ENCODE measurements at regions not wholly inside any gene's neighbourhood (a gene's known extent, or its start where the extent isn't known, plus 50 kb on each side); places are given as distances from the start of the nearest gene placed in this dataset.

GRCh38 chr5:129361441-129362025 is 98.6 kb upstream of the ADAMTS19 start:
- TF ChIP-seq TAF1 (IDR thresholded peaks at IDR 0.05; ENCODE audit: borderline replicate concordance, insufficient read depth, low read length) = no peak
- no peak for TF ChIP-seq SIN3A (IDR thresholded peaks at IDR 0.05; ENCODE audit: borderline replicate concordance, insufficient read depth, low read length)
- no peak for TF ChIP-seq POLR2AphosphoS5 (IDR thresholded peaks at IDR 0.05; ENCODE audit: low read depth, low read length)
- TF ChIP-seq FOXP2 (optimal IDR thresholded peaks at IDR 0.05; ENCODE audit: borderline replicate concordance, extremely low read depth, extremely low read length, insufficient read depth) = no peak
- TF ChIP-seq REST (IDR thresholded peaks at IDR 0.05; ENCODE audit: insufficient read depth in 1 of 2, low read depth in 2 of 2, low read length in 2 of 2) = no peak

- TF ChIP-seq POLR2AphosphoS5 (IDR thresholded peaks at IDR 0.05; ENCODE audit: low read depth, low read length) (no peak), REST (IDR thresholded peaks at IDR 0.05; ENCODE audit: insufficient read depth in 1 of 2, low read depth in 2 of 2, low read length in 2 of 2) (no peak), FOXP2 (optimal IDR thresholded peaks at IDR 0.05; ENCODE audit: borderline replicate concordance, extremely low read depth, extremely low read length, insufficient read depth) (no peak), TAF1 (IDR thresholded peaks at IDR 0.05; ENCODE audit: borderline replicate concordance, insufficient read depth, low read length) (no peak), SIN3A (IDR thresholded peaks at IDR 0.05; ENCODE audit: borderline replicate concordance, insufficient read depth, low read length) (no peak)
Measured at GRCh38 chr5:129362456-129362855, 97.6 kb upstream of the ADAMTS19 start.

GRCh38 chr5:129363991-129364390 is 96.1 kb upstream of the ADAMTS19 start:
- no peak for TF ChIP-seq TAF1 (IDR thresholded peaks at IDR 0.05; ENCODE audit: borderline replicate concordance, insufficient read depth, low read length)
- no peak for TF ChIP-seq REST (IDR thresholded peaks at IDR 0.05; ENCODE audit: insufficient read depth in 1 of 2, low read depth in 2 of 2, low read length in 2 of 2)
- no peak for TF ChIP-seq FOXP2 (optimal IDR thresholded peaks at IDR 0.05; ENCODE audit: borderline replicate concordance, extremely low read depth, extremely low read length, insufficient read depth)
- TF ChIP-seq SIN3A (IDR thresholded peaks at IDR 0.05; ENCODE audit: borderline replicate concordance, insufficient read depth, low read length) = no peak
- TF ChIP-seq POLR2AphosphoS5 (IDR thresholded peaks at IDR 0.05; ENCODE audit: low read depth, low read length) = no peak

- TF ChIP-seq TAF1 (IDR thresholded peaks at IDR 0.05; ENCODE audit: borderline replicate concordance, insufficient read depth, low read length) = no peak
- no peak for TF ChIP-seq POLR2AphosphoS5 (IDR thresholded peaks at IDR 0.05; ENCODE audit: low read depth, low read length)
- no peak for TF ChIP-seq SIN3A (IDR thresholded peaks at IDR 0.05; ENCODE audit: borderline replicate concordance, insufficient read depth, low read length)
- TF ChIP-seq REST (IDR thresholded peaks at IDR 0.05; ENCODE audit: insufficient read depth in 1 of 2, low read depth in 2 of 2, low read length in 2 of 2) = no peak
Measured at GRCh38 chr5:129367883-129368282, 92.2 kb upstream of the ADAMTS19 start.

- TF ChIP-seq FOXP2 (optimal IDR thresholded peaks at IDR 0.05; ENCODE audit: borderline replicate concordance, extremely low read depth, extremely low read length, insufficient read depth) (no peak), SIN3A (IDR thresholded peaks at IDR 0.05; ENCODE audit: borderline replicate concordance, insufficient read depth, low read length) (no peak), REST (IDR thresholded peaks at IDR 0.05; ENCODE audit: insufficient read depth in 1 of 2, low read depth in 2 of 2, low read length in 2 of 2) (no peak), POLR2AphosphoS5 (IDR thresholded peaks at IDR 0.05; ENCODE audit: low read depth, low read length) (no peak), TAF1 (IDR thresholded peaks at IDR 0.05; ENCODE audit: borderline replicate concordance, insufficient read depth, low read length) (no peak)
Measured at GRCh38 chr5:129372025-129372424, 88.1 kb upstream of the ADAMTS19 start.
